ENCODE measurements at regions not wholly inside any gene's neighbourhood (a gene's known extent, or its start where the extent isn't known, plus 50 kb on each side); places are given as distances from the start of the nearest gene placed in this dataset.

- DNase-seq (ENCODE audit: low read depth in 1 of 2, low spot score in 2 of 2) = no peak
- Histone ChIP-seq H3K23ac (ENCODE audit: insufficient read length) (no peak overlapping the region), H3K23me2 (ENCODE audit: low read depth, low read length) (no peaks in the 10 kb centered on the region), H2BK15ac (ENCODE audit: low read length) (no peak overlapping the region), H3K27ac (ENCODE audit: low read depth, low read length) (no peak overlapping the region), H4K20me1 (replicated peaks in 1 of 2; ENCODE audit: control insufficient read depth in 1 of 2, insufficient read depth in 2 of 2, low read length in 2 of 2) (no peaks in the 10 kb centered on the region), H3K14ac (ENCODE audit: insufficient read length) (no peak overlapping the region), H3K4me2 (ENCODE audit: insufficient read depth in 1 of 2, low read depth in 2 of 2, low read length in 2 of 2) (no peak overlapping the region), H3K9me3 (ENCODE audit: insufficient read depth in 2 of 2, low read depth in 1 of 2, low read length in 1 of 2) (no peaks in the 10 kb centered on the region), H2AFZ (ENCODE audit: low read length) (peak overlapping the region; percentile 74), H3K4ac (replicated peaks; ENCODE audit: insufficient read length, low read depth, low read length) (no peak overlapping the region), H3K56ac (replicated peaks; ENCODE audit: insufficient read length, low read depth, low read length) (no peak overlapping the region), H2BK20ac (ENCODE audit: low read length) (no peak overlapping the region), H3K79me2 (ENCODE audit: control insufficient read depth in 1 of 2, insufficient read depth in 2 of 2, low read length in 2 of 2) (no peaks in the 10 kb centered on the region), H4K8ac (ENCODE audit: extremely low read depth, insufficient read depth, low read length) (no peak overlapping the region), H4K91ac (replicated peaks; ENCODE audit: insufficient read length, low read length) (no peak overlapping the region), H3K36me3 (ENCODE audit: control insufficient read depth in 2 of 4, insufficient read depth in 4 of 4, low read length in 3 of 4) (no peaks in the 10 kb centered on the region), H2AK5ac (ENCODE audit: low read depth, low read length) (no peak overlapping the region), H3K9ac (replicated peaks in 1 of 4; ENCODE audit: extremely low read depth in 1 of 4, low read depth in 3 of 4, low read length in 3 of 4) (no peak overlapping the region), H2BK5ac (ENCODE audit: low read depth, low read length) (no peak overlapping the region), H4K5ac (ENCODE audit: insufficient read length, low read depth, low read length) (no peak overlapping the region), H3K4me3 (ENCODE audit: extremely low read depth in 1 of 4, insufficient read depth in 2 of 4, low read depth in 3 of 4, low read length in 4 of 4) (no peak overlapping the region), H3K18ac (ENCODE audit: extremely low read depth, low read length) (no peak overlapping the region), H3K4me1 (replicated peaks in 1 of 4; ENCODE audit: control insufficient read depth in 3 of 4, insufficient read depth in 4 of 4, low read length in 3 of 4) (peaks cover 0 to 7% (median 2%) of the 10 kb centered on the region in 4 experiments; a peak in 2 of 7 replicates), H3K27me3 (replicated peaks in 1 of 4; ENCODE audit: control insufficient read depth in 3 of 4, extremely low read depth in 1 of 4, insufficient read depth in 3 of 4, low read length in 3 of 4) (no peaks in the 10 kb centered on the region), H2BK120ac (replicated peaks; ENCODE audit: low read depth, low read length) (no peak overlapping the region), H3K79me1 (ENCODE audit: low read depth, low read length) (no peaks in the 10 kb centered on the region), H2BK12ac (ENCODE audit: low read depth, low read length) (no peak overlapping the region)
- CTCF ChIA-PET (ENCODE audit: partially characterized antibody) = interaction anchor here (1.3 kb wide), 1 partner anchor 12 kb away, joined by 3 read pairs; no protein-coding TSS in a partner anchor
- WGBS, 2 experiments (ENCODE audit: extremely low coverage in 1 of 2, insufficient coverage in 1 of 2, insufficient read length in 1 of 2, insufficient replicate concordance in 2 of 2, low coverage in 1 of 2, low lambda C conversion rate in 2 of 2, missing lambda C conversion rate in 1 of 2) = 69% methylated on average over 4 of the region's 4 CpGs; no CpG with 5 or more reads in 1 of the 2 experiments
- FAIRE-seq = no peak
- POLR2A ChIA-PET (ENCODE audit: partially characterized antibody) = no interaction called here
- TF ChIP-seq GTF2F1 (IDR thresholded peaks at IDR 0.05; ENCODE audit: borderline replicate concordance, low read depth, low read length) (no peak), BRCA1 (IDR thresholded peaks at IDR 0.05; ENCODE audit: low read depth, low read length) (no peak), SIRT6 (IDR thresholded peaks at IDR 0.05; ENCODE audit: low read length) (no peak), TEAD4 (IDR thresholded peaks at IDR 0.05; ENCODE audit: low read depth, low read length) (no peak), SP2 (IDR thresholded peaks at IDR 0.05; ENCODE audit: low read length) (no peak), EP300 (IDR thresholded peaks at IDR 0.05; ENCODE audit: borderline replicate concordance in 1 of 2, low read depth in 2 of 2, low read length in 2 of 2) (no peak), CEBPB (IDR thresholded peaks at IDR 0.05; ENCODE audit: low read depth, low read length) (no peak)
Measured at GRCh38 chr9:14403081-14403480, 89.1 kb upstream of the NFIB start.
